22Rv1 (cell line): ENCODE measurements at regions not wholly inside any gene's neighbourhood (a gene's known extent, or its start where the extent isn't known, plus 50 kb on each side); places are given as distances from the start of the nearest gene placed in this dataset.

ENCODE experiments used
- H3K27ac ChIP-seq: fragments of 450-650 bp; 2 replicates; pipeline ENCODE4 v1.5.1; 2017
- ZFX ChIP-seq: fragments of 450-650 bp; IDR thresholded peaks from 2 replicates; pipeline ENCODE4 v1.6.1; 2017; ENCODE audit warnings: antibody characterized with exemption, borderline replicate concordance
- TF ChIP-seq, protein P1 (sequence below): fragments of 450-650 bp; IDR thresholded peaks from 2 replicates; pipeline ENCODE4 v1.5.1; 2017; ENCODE audit warnings: mild to moderate bottlenecking

DNA sequence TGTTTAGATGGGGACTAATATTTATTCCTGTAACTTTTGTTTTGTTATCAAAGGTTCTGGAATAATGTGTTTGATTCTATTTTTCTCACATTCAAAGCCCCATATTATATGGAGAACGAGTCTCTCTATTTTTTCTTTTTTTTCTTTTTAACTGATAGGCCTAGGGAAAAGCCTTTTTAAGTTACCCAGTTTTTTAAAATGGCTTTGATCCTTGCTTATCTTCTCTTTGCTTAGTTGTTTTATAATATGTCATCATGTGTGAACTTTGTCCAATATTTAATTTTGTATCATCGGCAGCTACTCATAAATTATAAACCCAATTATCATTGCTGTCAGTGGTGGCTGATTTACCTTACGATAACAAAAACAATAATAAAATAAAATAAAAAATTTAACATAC, 610.3 kb upstream of the BCHE start:
- TF ChIP-seq, protein P1, sequence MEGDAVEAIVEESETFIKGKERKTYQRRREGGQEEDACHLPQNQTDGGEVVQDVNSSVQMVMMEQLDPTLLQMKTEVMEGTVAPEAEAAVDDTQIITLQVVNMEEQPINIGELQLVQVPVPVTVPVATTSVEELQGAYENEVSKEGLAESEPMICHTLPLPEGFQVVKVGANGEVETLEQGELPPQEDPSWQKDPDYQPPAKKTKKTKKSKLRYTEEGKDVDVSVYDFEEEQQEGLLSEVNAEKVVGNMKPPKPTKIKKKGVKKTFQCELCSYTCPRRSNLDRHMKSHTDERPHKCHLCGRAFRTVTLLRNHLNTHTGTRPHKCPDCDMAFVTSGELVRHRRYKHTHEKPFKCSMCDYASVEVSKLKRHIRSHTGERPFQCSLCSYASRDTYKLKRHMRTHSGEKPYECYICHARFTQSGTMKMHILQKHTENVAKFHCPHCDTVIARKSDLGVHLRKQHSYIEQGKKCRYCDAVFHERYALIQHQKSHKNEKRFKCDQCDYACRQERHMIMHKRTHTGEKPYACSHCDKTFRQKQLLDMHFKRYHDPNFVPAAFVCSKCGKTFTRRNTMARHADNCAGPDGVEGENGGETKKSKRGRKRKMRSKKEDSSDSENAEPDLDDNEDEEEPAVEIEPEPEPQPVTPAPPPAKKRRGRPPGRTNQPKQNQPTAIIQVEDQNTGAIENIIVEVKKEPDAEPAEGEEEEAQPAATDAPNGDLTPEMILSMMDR: no peak
- TF ChIP-seq ZFX: no peak
- no peak overlapping the region for H3K27ac ChIP-seq

DNA sequence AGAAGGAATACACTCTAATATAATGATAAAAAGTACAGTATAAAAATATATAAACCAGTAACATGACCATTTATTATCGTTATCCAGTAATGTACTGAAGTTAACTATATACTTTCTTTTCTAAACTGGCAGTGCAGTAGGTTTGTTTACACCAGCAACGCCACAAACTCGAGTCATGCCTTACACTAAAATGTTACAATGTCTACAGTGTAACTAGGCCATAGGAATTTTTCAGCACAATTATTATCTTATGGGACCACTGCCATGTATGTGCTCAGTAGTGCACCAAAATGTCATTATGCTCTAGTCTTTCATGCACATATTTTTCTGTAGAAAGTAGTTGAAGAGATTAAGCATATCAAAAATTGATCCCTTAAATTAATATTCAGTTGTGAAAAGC, 609.8 kb upstream of the BCHE start:
- TF ChIP-seq, protein P1: no peak
- no peak for TF ChIP-seq ZFX
- no peak overlapping the region for H3K27ac ChIP-seq

GRCh38 chr3:166446291-166446690, 609.1 kb upstream of the BCHE start:
- H3K27ac ChIP-seq: no peak overlapping the region
- TF ChIP-seq, protein P1: no peak
- TF ChIP-seq ZFX: no peak

- H3K27ac ChIP-seq: no peak overlapping the region
- TF ChIP-seq, protein P1: no peak
- no peak for TF ChIP-seq ZFX
Measured at GRCh38 chr3:166445865-166446264, 608.6 kb upstream of the BCHE start.

GRCh38 chr3:166444756-166445155, 607.5 kb upstream of the BCHE start:
- no peak for TF ChIP-seq ZFX
- TF ChIP-seq, protein P1: no peak
- H3K27ac ChIP-seq: no peak overlapping the region

DNA sequence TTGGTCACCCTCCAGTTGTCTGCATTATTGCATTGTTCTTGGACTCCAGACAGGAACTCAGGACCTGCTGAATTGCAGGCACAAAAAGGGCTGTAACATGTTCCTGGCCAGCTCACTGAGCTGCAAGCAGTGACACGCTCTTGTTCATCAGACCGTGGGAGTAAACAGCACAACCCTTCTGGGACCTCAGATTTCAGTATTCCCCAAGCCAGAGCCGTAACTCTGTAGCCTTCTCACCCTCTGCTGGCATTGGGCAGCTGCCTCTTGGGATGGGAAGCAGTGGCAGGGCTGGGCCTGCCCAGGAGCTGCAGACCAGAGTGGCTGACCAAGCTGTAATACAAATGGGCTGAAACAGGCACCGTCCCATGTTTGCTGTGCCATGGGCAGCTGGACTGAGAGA, 607.1 kb upstream of the BCHE start:
- TF ChIP-seq ZFX: no peak
- TF ChIP-seq, protein P1: no peak
- no peak overlapping the region for H3K27ac ChIP-seq

DNA sequence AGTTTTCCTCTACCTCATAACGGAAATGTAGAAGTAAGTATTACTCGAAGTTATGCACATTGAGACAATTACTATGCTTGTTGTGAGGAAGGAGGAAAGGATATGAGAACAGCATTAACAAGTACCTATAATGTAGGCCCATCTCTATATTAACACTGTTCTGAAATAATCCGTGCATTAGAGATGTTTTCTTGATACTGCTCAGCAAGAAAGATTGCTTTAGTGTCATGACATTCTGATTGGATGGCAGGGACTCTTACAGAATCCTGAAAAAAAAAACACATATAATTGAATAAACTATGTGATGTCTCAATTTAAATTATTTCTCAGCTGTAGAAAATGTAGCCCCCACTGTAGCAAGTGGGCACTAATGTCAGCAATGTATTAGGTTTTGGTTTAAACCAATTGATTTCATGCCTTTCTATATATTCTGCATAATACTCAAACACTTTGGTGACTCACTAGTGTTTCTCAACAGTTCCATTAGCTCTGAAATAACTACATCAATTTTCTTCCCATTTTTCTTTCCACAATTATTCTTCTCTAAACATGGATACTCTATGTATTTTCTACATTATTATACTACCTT, 598.3 kb upstream of the BCHE start:
- TF ChIP-seq, protein P1: no peak
- no peak overlapping the region for H3K27ac ChIP-seq
